ENCODE measurements at regions not wholly inside any gene's neighbourhood (a gene's known extent, or its start where the extent isn't known, plus 50 kb on each side); places are given as distances from the start of the nearest gene placed in this dataset.

GRCh38 chr13:78410847-78411246 lies 192.5 kb downstream of the POU4F1 start:
- no peaks in the 10 kb centered on the region for H3K36me3 Mint-ChIP-seq (ENCODE audit: low read depth)
- H3K4me1 Mint-ChIP-seq (ENCODE audit: low read depth) = no peaks in the 10 kb centered on the region
- H3K27ac Mint-ChIP-seq (ENCODE audit: unreplicated experiment) = no peak overlapping the region

GRCh38 chr13:78410164-78410563 lies 193.2 kb downstream of the POU4F1 start:
- no peak overlapping the region for H3K27ac Mint-ChIP-seq (ENCODE audit: unreplicated experiment)
- H3K27me3 Mint-ChIP-seq (ENCODE audit: low read depth) = peaks cover 5% of the 10 kb centered on the region
- no peaks in the 10 kb centered on the region for H3K4me1 Mint-ChIP-seq (ENCODE audit: low read depth)
- no peak for TF ChIP-seq CTCF (IDR thresholded peaks at IDR 0.05)
- no peaks in the 10 kb centered on the region for H3K36me3 Mint-ChIP-seq (ENCODE audit: low read depth)
- no peaks in the 10 kb centered on the region for H3K9me3 Mint-ChIP-seq (ENCODE audit: low read depth)
- DNase-seq (ENCODE audit: low spot score) = no peak
- H3K4me3 Mint-ChIP-seq (ENCODE audit: unreplicated experiment) = no peak overlapping the region

More at GRCh38 chr13:78410847-78411246, 192.5 kb downstream of the POU4F1 start:
- H3K27me3 Mint-ChIP-seq (ENCODE audit: low read depth) = peaks cover 7% of the 10 kb centered on the region
- no peaks in the 10 kb centered on the region for H3K9me3 Mint-ChIP-seq (ENCODE audit: low read depth)
- TF ChIP-seq CTCF (IDR thresholded peaks at IDR 0.05) = no peak
- no peak for DNase-seq (ENCODE audit: low spot score)
- no peak overlapping the region for H3K4me3 Mint-ChIP-seq (ENCODE audit: unreplicated experiment)

- Mint-ChIP-seq H3K27me3 (ENCODE audit: low read depth) (peaks cover 4% of the 10 kb centered on the region), H3K27ac (ENCODE audit: unreplicated experiment) (no peak overlapping the region), H3K4me1 (ENCODE audit: low read depth) (no peaks in the 10 kb centered on the region), H3K9me3 (ENCODE audit: low read depth) (no peaks in the 10 kb centered on the region), H3K4me3 (ENCODE audit: unreplicated experiment) (no peak overlapping the region), H3K36me3 (ENCODE audit: low read depth) (no peaks in the 10 kb centered on the region)
- no peak for TF ChIP-seq CTCF (IDR thresholded peaks at IDR 0.05)
- no peak for DNase-seq (ENCODE audit: low spot score)
These were observed 194.2 kb downstream of the POU4F1 start for GRCh38 chr13:78409172-78409571.

GRCh38 chr13:78404846-78405360 lies 198.4 kb downstream of the POU4F1 start:
- Mint-ChIP-seq H3K27me3 (ENCODE audit: low read depth) (peaks cover 4% of the 10 kb centered on the region), H3K9me3 (ENCODE audit: low read depth) (no peaks in the 10 kb centered on the region), H3K27ac (ENCODE audit: unreplicated experiment) (no peak overlapping the region), H3K4me1 (ENCODE audit: low read depth) (no peaks in the 10 kb centered on the region), H3K4me3 (ENCODE audit: unreplicated experiment) (no peak overlapping the region), H3K36me3 (ENCODE audit: low read depth) (no peaks in the 10 kb centered on the region)
- DNase-seq (ENCODE audit: low spot score) = no peak
- TF ChIP-seq CTCF (IDR thresholded peaks at IDR 0.05) = no peak

- TF ChIP-seq CTCF (IDR thresholded peaks at IDR 0.05) = no peak
- Mint-ChIP-seq H3K36me3 (ENCODE audit: low read depth) (no peaks in the 10 kb centered on the region), H3K4me3 (ENCODE audit: unreplicated experiment) (no peak overlapping the region), H3K4me1 (ENCODE audit: low read depth) (no peaks in the 10 kb centered on the region), H3K9me3 (ENCODE audit: low read depth) (no peaks in the 10 kb centered on the region), H3K27me3 (ENCODE audit: low read depth) (peaks cover 6% of the 10 kb centered on the region), H3K27ac (ENCODE audit: unreplicated experiment) (no peak overlapping the region)
- no peak for DNase-seq (ENCODE audit: low spot score)
These were observed 200.5 kb downstream of the POU4F1 start for GRCh38 chr13:78402708-78403400.

All from chondrocyte (in vitro differentiated cells).